ENCODE measurements at regions not wholly inside any gene's neighbourhood (a gene's known extent, or its start where the extent isn't known, plus 50 kb on each side); places are given as distances from the start of the nearest gene placed in this dataset.

GRCh38 chr7:20519645-20520044 is 95.8 kb upstream of the ABCB5 start:
- no peaks in the 10 kb centered on the region for H3K9me3 ChIP-seq (ENCODE audit: control insufficient read depth, low read length)
- 70 to 80% methylated on average over 1 to 2 of the region's 2 CpGs for WGBS, 2 experiments (ENCODE audit: insufficient coverage in 2 of 2)
- H3K4me3 ChIP-seq (ENCODE audit: extremely low read depth, insufficient read depth, low read length, poor library complexity, severe bottlenecking): no peak overlapping the region
- no peak overlapping the region for H3K27ac ChIP-seq (ENCODE audit: low read depth, low read length, severe bottlenecking)
- H3K4me1 ChIP-seq (ENCODE audit: control insufficient read depth, insufficient read depth, low read length, poor library complexity, severe bottlenecking): peaks cover 1% of the 10 kb centered on the region
- H3K36me3 ChIP-seq (ENCODE audit: control insufficient read depth, insufficient read depth, low read length): no peaks in the 10 kb centered on the region

- Histone ChIP-seq H3K4me3 (ENCODE audit: extremely low read depth, insufficient read depth, low read length, poor library complexity, severe bottlenecking) (no peak overlapping the region), H3K36me3 (ENCODE audit: control insufficient read depth, insufficient read depth, low read length) (no peaks in the 10 kb centered on the region), H3K4me1 (ENCODE audit: control insufficient read depth, insufficient read depth, low read length, poor library complexity, severe bottlenecking) (no peaks in the 10 kb centered on the region), H3K9me3 (ENCODE audit: control insufficient read depth, low read length) (no peaks in the 10 kb centered on the region), H3K27ac (ENCODE audit: low read depth, low read length, severe bottlenecking) (no peak overlapping the region)
- WGBS, 2 experiments (ENCODE audit: insufficient coverage in 2 of 2): 100% methylated on average over 1 of the region's 4 CpGs; no CpG with 5 or more reads in 1 of the 2 experiments
Observed at GRCh38 chr7:20520530-20520929, 94.9 kb upstream of the ABCB5 start.

GRCh38 chr7:20521243-20521642 is 94.2 kb upstream of the ABCB5 start:
- Histone ChIP-seq H3K4me3 (ENCODE audit: extremely low read depth, insufficient read depth, low read length, poor library complexity, severe bottlenecking) (no peak overlapping the region), H3K9me3 (ENCODE audit: control insufficient read depth, low read length) (no peaks in the 10 kb centered on the region), H3K36me3 (ENCODE audit: control insufficient read depth, insufficient read depth, low read length) (no peaks in the 10 kb centered on the region), H3K4me1 (ENCODE audit: control insufficient read depth, insufficient read depth, low read length, poor library complexity, severe bottlenecking) (no peaks in the 10 kb centered on the region), H3K27ac (ENCODE audit: low read depth, low read length, severe bottlenecking) (no peak overlapping the region)
- no CpG with 5 or more reads among the region's 1 CpG for WGBS, 2 experiments (ENCODE audit: insufficient coverage in 2 of 2)

- Histone ChIP-seq H3K4me1 (ENCODE audit: control insufficient read depth, insufficient read depth, low read length, poor library complexity, severe bottlenecking) (no peaks in the 10 kb centered on the region), H3K36me3 (ENCODE audit: control insufficient read depth, insufficient read depth, low read length) (no peaks in the 10 kb centered on the region), H3K9me3 (ENCODE audit: control insufficient read depth, low read length) (peaks cover 9% of the 10 kb centered on the region), H3K4me3 (ENCODE audit: extremely low read depth, insufficient read depth, low read length, poor library complexity, severe bottlenecking) (no peak overlapping the region), H3K27ac (ENCODE audit: low read depth, low read length, severe bottlenecking) (no peak overlapping the region)
- 78 to 87% methylated on average over 2 of the region's 2 CpGs for WGBS, 2 experiments (ENCODE audit: insufficient coverage in 2 of 2)
Observed at GRCh38 chr7:20529260-20529659, 86.2 kb upstream of the ABCB5 start.

GRCh38 chr7:20532890-20533289 is 82.6 kb upstream of the ABCB5 start:
- Histone ChIP-seq H3K36me3 (ENCODE audit: control insufficient read depth, insufficient read depth, low read length) (no peaks in the 10 kb centered on the region), H3K4me3 (ENCODE audit: extremely low read depth, insufficient read depth, low read length, poor library complexity, severe bottlenecking) (no peak overlapping the region), H3K27ac (ENCODE audit: low read depth, low read length, severe bottlenecking) (no peak overlapping the region), H3K4me1 (ENCODE audit: control insufficient read depth, insufficient read depth, low read length, poor library complexity, severe bottlenecking) (no peaks in the 10 kb centered on the region), H3K9me3 (ENCODE audit: control insufficient read depth, low read length) (peaks cover 9% of the 10 kb centered on the region)
- 80 to 81% methylated on average over 2 of the region's 5 CpGs for WGBS, 2 experiments (ENCODE audit: insufficient coverage in 2 of 2)

- Histone ChIP-seq H3K36me3 (ENCODE audit: control insufficient read depth, insufficient read depth, low read length) (no peaks in the 10 kb centered on the region), H3K4me1 (ENCODE audit: control insufficient read depth, insufficient read depth, low read length, poor library complexity, severe bottlenecking) (no peaks in the 10 kb centered on the region), H3K9me3 (ENCODE audit: control insufficient read depth, low read length) (no peaks in the 10 kb centered on the region), H3K27ac (ENCODE audit: low read depth, low read length, severe bottlenecking) (no peak overlapping the region), H3K4me3 (ENCODE audit: extremely low read depth, insufficient read depth, low read length, poor library complexity, severe bottlenecking) (no peak overlapping the region)
Observed at GRCh38 chr7:20534543-20534942, 80.9 kb upstream of the ABCB5 start.

GRCh38 chr7:20535541-20535940 is 79.9 kb upstream of the ABCB5 start:
- 87 to 96% methylated on average over 2 to 3 of the region's 3 CpGs for WGBS, 2 experiments (ENCODE audit: insufficient coverage in 2 of 2)
- Histone ChIP-seq H3K4me3 (ENCODE audit: extremely low read depth, insufficient read depth, low read length, poor library complexity, severe bottlenecking) (no peak overlapping the region), H3K9me3 (ENCODE audit: control insufficient read depth, low read length) (no peaks in the 10 kb centered on the region), H3K4me1 (ENCODE audit: control insufficient read depth, insufficient read depth, low read length, poor library complexity, severe bottlenecking) (no peaks in the 10 kb centered on the region), H3K36me3 (ENCODE audit: control insufficient read depth, insufficient read depth, low read length) (no peaks in the 10 kb centered on the region), H3K27ac (ENCODE audit: low read depth, low read length, severe bottlenecking) (no peak overlapping the region)

GRCh38 chr7:20539201-20539600 is 76.3 kb upstream of the ABCB5 start:
- Histone ChIP-seq H3K9me3 (ENCODE audit: control insufficient read depth, low read length) (no peaks in the 10 kb centered on the region), H3K4me1 (ENCODE audit: control insufficient read depth, insufficient read depth, low read length, poor library complexity, severe bottlenecking) (no peaks in the 10 kb centered on the region), H3K27ac (ENCODE audit: low read depth, low read length, severe bottlenecking) (no peak overlapping the region), H3K36me3 (ENCODE audit: control insufficient read depth, insufficient read depth, low read length) (no peaks in the 10 kb centered on the region), H3K4me3 (ENCODE audit: extremely low read depth, insufficient read depth, low read length, poor library complexity, severe bottlenecking) (no peak overlapping the region)
- 75 to 100% methylated on average over 1 of the region's 4 CpGs for WGBS, 2 experiments (ENCODE audit: insufficient coverage in 2 of 2)

- no peak overlapping the region for H3K27ac ChIP-seq (ENCODE audit: low read depth, low read length, severe bottlenecking)
- H3K4me3 ChIP-seq (ENCODE audit: extremely low read depth, insufficient read depth, low read length, poor library complexity, severe bottlenecking): no peak overlapping the region
- no peaks in the 10 kb centered on the region for H3K4me1 ChIP-seq (ENCODE audit: control insufficient read depth, insufficient read depth, low read length, poor library complexity, severe bottlenecking)
- WGBS, 2 experiments (ENCODE audit: insufficient coverage in 2 of 2): 93 to 100% methylated on average over 1 to 3 of the region's 6 CpGs
- H3K36me3 ChIP-seq (ENCODE audit: control insufficient read depth, insufficient read depth, low read length): no peaks in the 10 kb centered on the region
- no peaks in the 10 kb centered on the region for H3K9me3 ChIP-seq (ENCODE audit: control insufficient read depth, low read length)
Observed at GRCh38 chr7:20541608-20542349, 73.7 kb upstream of the ABCB5 start.

- no peak overlapping the region for H3K27ac ChIP-seq (ENCODE audit: low read depth, low read length, severe bottlenecking)
- H3K4me1 ChIP-seq (ENCODE audit: control insufficient read depth, insufficient read depth, low read length, poor library complexity, severe bottlenecking): no peaks in the 10 kb centered on the region
- H3K9me3 ChIP-seq (ENCODE audit: control insufficient read depth, low read length): no peaks in the 10 kb centered on the region
- H3K36me3 ChIP-seq (ENCODE audit: control insufficient read depth, insufficient read depth, low read length): no peaks in the 10 kb centered on the region
- no peak overlapping the region for H3K4me3 ChIP-seq (ENCODE audit: extremely low read depth, insufficient read depth, low read length, poor library complexity, severe bottlenecking)
- WGBS, 2 experiments (ENCODE audit: insufficient coverage in 2 of 2): 88% methylated on average over 1 of the region's 1 CpG; no CpG with 5 or more reads in 1 of the 2 experiments
Observed at GRCh38 chr7:20542594-20542993, 72.9 kb upstream of the ABCB5 start.

- Histone ChIP-seq H3K27ac (ENCODE audit: low read depth, low read length, severe bottlenecking) (no peak overlapping the region), H3K4me1 (ENCODE audit: control insufficient read depth, insufficient read depth, low read length, poor library complexity, severe bottlenecking) (no peaks in the 10 kb centered on the region), H3K36me3 (ENCODE audit: control insufficient read depth, insufficient read depth, low read length) (no peaks in the 10 kb centered on the region), H3K9me3 (ENCODE audit: control insufficient read depth, low read length) (no peaks in the 10 kb centered on the region), H3K4me3 (ENCODE audit: extremely low read depth, insufficient read depth, low read length, poor library complexity, severe bottlenecking) (no peak overlapping the region)
- WGBS, 2 experiments (ENCODE audit: insufficient coverage in 2 of 2): 100% methylated on average over 1 of the region's 1 CpG
Observed at GRCh38 chr7:20543500-20543899, 72.0 kb upstream of the ABCB5 start.
